ENCODE measurements at regions not wholly inside any gene's neighbourhood (a gene's known extent, or its start where the extent isn't known, plus 50 kb on each side); places are given as distances from the start of the nearest gene placed in this dataset.
A peak's percentile ranks its signal among the peaks of the same experiment; 100 is the strongest.
"Not testable (repeated sequence)": the region's sequence is repeated elsewhere in the genome, so short reads cannot be mapped to it uniquely, and the experiment has no call there.

- no peak for DNase-seq
Measured at GRCh38 chr1:102365071-102365470, 368.3 kb upstream of the OLFM3 start.

- DNase-seq: no peak
Measured at GRCh38 chr1:102336602-102337001, 339.9 kb upstream of the OLFM3 start.

- DNase-seq: no peak
Measured at GRCh38 chr1:102318104-102318806, 321.5 kb upstream of the OLFM3 start.

GRCh38 chr1:102315096-102315495 is 318.4 kb upstream of the OLFM3 start:
- no peak for DNase-seq

GRCh38 chr1:102296116-102296515 is 299.4 kb upstream of the OLFM3 start:
- DNase-seq: no peak

- no peak for DNase-seq
Measured at GRCh38 chr1:102282955-102283354, 286.2 kb upstream of the OLFM3 start.

- no peak for DNase-seq
Measured at GRCh38 chr1:102262994-102263393, 266.3 kb upstream of the OLFM3 start.

- DNase-seq: no peak
Measured at GRCh38 chr1:102252731-102253505, 256.2 kb upstream of the OLFM3 start.

- DNase-seq: no peak
Measured at GRCh38 chr1:102241431-102242338, 245.0 kb upstream of the OLFM3 start.

- no peak for DNase-seq
Measured at GRCh38 chr1:102239247-102239646, 242.5 kb upstream of the OLFM3 start.

GRCh38 chr1:102234753-102235359 is 238.1 kb upstream of the OLFM3 start:
- DNase-seq: no peak

GRCh38 chr1:102219463-102219862 is 222.7 kb upstream of the OLFM3 start:
- DNase-seq: no peak

- DNase-seq: not testable (repeated sequence)
Measured at GRCh38 chr1:102210891-102211290, 214.2 kb upstream of the OLFM3 start.

- peak; percentile 2 to 27 for DNase-seq
Measured at GRCh38 chr1:102191723-102192122, 195.0 kb upstream of the OLFM3 start.

GRCh38 chr1:102190429-102190828 is 193.7 kb upstream of the OLFM3 start:
- no peak for DNase-seq

- DNase-seq: no peak
Measured at GRCh38 chr1:102186536-102186935, 189.8 kb upstream of the OLFM3 start.

- DNase-seq: no peak
Measured at GRCh38 chr1:102185260-102185659, 188.5 kb upstream of the OLFM3 start.

GRCh38 chr1:102184477-102184876 is 187.8 kb upstream of the OLFM3 start:
- DNase-seq: no peak

- DNase-seq: no peak
Measured at GRCh38 chr1:102183711-102184110, 187.0 kb upstream of the OLFM3 start.

GRCh38 chr1:102182603-102183260 is 186.0 kb upstream of the OLFM3 start:
- no peak for DNase-seq

GRCh38 chr1:102181341-102181740 is 184.6 kb upstream of the OLFM3 start:
- no peak for DNase-seq

GRCh38 chr1:102178480-102178879 is 181.8 kb upstream of the OLFM3 start:
- no peak for DNase-seq

Data from SW 1271 (cell line).